ENCODE measurements at regions not wholly inside any gene's neighbourhood (a gene's known extent, or its start where the extent isn't known, plus 50 kb on each side); places are given as distances from the start of the nearest gene placed in this dataset.

GRCh38 chr9:95810133-95810532 is 65.4 kb upstream of the ERCC6L2 start:
- no peak overlapping the region for H3K4me3 Mint-ChIP-seq
- no peak overlapping the region for H3K27ac Mint-ChIP-seq
- 67% methylated on average over 3 of the region's 3 CpGs for WGBS (ENCODE audit: insufficient coverage)
- H3K27me3 ChIP-seq (replicated peaks in 1 of 4; ENCODE audit: control extremely low read depth in 1 of 4, control insufficient read depth in 3 of 4, insufficient read depth in 4 of 4, low read length in 3 of 4), result no peaks in the 10 kb centered on the region
- no peaks in the 10 kb centered on the region for H3K79me2 ChIP-seq (ENCODE audit: control insufficient read depth, insufficient read depth, low read length)
- H3K27me3 Mint-ChIP-seq, result peaks cover 3% of the 10 kb centered on the region
- H3K4me1 Mint-ChIP-seq, result peaks cover 6% of the 10 kb centered on the region
- no peak overlapping the region for H2AFZ ChIP-seq (ENCODE audit: insufficient read depth, low read depth, low read length, poor library complexity, severe bottlenecking)
- no peaks in the 10 kb centered on the region for H3K9me3 Mint-ChIP-seq (ENCODE audit: insufficient read depth)
- no peak overlapping the region for H3K4me2 ChIP-seq (replicated peaks; ENCODE audit: low read depth, low read length, poor library complexity, severe bottlenecking)
- no peak overlapping the region for H3K27ac ChIP-seq (ENCODE audit: low read length in 2 of 2)
- no peaks in the 10 kb centered on the region for H4K20me1 ChIP-seq (ENCODE audit: control insufficient read depth, insufficient read depth, low read length, poor library complexity, severe bottlenecking)
- no peak overlapping the region for H3K9ac ChIP-seq (ENCODE audit: low read length)
- H3K4me3 ChIP-seq (ENCODE audit: control extremely low read depth in 1 of 5, extremely low read depth in 1 of 5, insufficient read depth in 1 of 5, low read depth in 2 of 5, low read length in 4 of 5), result no peak overlapping the region
- TF ChIP-seq EZH2 (IDR thresholded peaks at IDR 0.05; ENCODE audit: borderline replicate concordance, insufficient read depth, low read depth, low read length, poor library complexity, severe bottlenecking), result no peak
- TF ChIP-seq CTCF (IDR thresholded peaks at IDR 0.05), result no peak
- CTCF ChIA-PET, result no interaction called here
- intact Hi-C loops (cut with micrococcal nuclease), result no loop called here
- H3K36me3 ChIP-seq (replicated peaks in 1 of 2; ENCODE audit: control extremely low read depth in 1 of 2, control insufficient read depth in 1 of 2, extremely low read depth in 1 of 2, insufficient read depth in 2 of 2, low read length in 1 of 2), result no peaks in the 10 kb centered on the region
- ATAC-seq (ENCODE audit: low read depth) (no peak), DNase-seq (no peak)
- H3K9me3 ChIP-seq (ENCODE audit: control extremely low read depth in 1 of 3, control insufficient read depth in 2 of 3, insufficient read depth in 1 of 3, low read length in 2 of 3), result no peaks in the 10 kb centered on the region
- H3K4me1 ChIP-seq (ENCODE audit: control insufficient read depth in 2 of 2, insufficient read depth in 2 of 2, low read length in 2 of 2), result no peaks in the 10 kb centered on the region
- POLR2A ChIA-PET, result no interaction called here

GRCh38 chr9:95809686-95810085 is 65.8 kb upstream of the ERCC6L2 start:
- H3K4me2 ChIP-seq (replicated peaks; ENCODE audit: low read depth, low read length, poor library complexity, severe bottlenecking), result no peak overlapping the region
- H3K4me3 ChIP-seq (ENCODE audit: control extremely low read depth in 1 of 5, extremely low read depth in 1 of 5, insufficient read depth in 1 of 5, low read depth in 2 of 5, low read length in 4 of 5), result no peak overlapping the region
- H3K9me3 Mint-ChIP-seq (ENCODE audit: insufficient read depth), result no peaks in the 10 kb centered on the region
- H3K27ac Mint-ChIP-seq, result no peak overlapping the region
- no peak for ATAC-seq (ENCODE audit: low read depth)
- peaks cover 6% of the 10 kb centered on the region for H3K4me1 Mint-ChIP-seq
- H3K27me3 ChIP-seq (replicated peaks in 1 of 4; ENCODE audit: control extremely low read depth in 1 of 4, control insufficient read depth in 3 of 4, insufficient read depth in 4 of 4, low read length in 3 of 4), result no peaks in the 10 kb centered on the region
- no peaks in the 10 kb centered on the region for H3K4me1 ChIP-seq (ENCODE audit: control insufficient read depth in 2 of 2, insufficient read depth in 2 of 2, low read length in 2 of 2)
- H3K36me3 ChIP-seq (replicated peaks in 1 of 2; ENCODE audit: control extremely low read depth in 1 of 2, control insufficient read depth in 1 of 2, extremely low read depth in 1 of 2, insufficient read depth in 2 of 2, low read length in 1 of 2), result no peaks in the 10 kb centered on the region
- no peak overlapping the region for H2AFZ ChIP-seq (ENCODE audit: insufficient read depth, low read depth, low read length, poor library complexity, severe bottlenecking)
- H3K4me3 Mint-ChIP-seq, result no peak overlapping the region
- no peak for TF ChIP-seq CTCF (IDR thresholded peaks at IDR 0.05)
- TF ChIP-seq EZH2 (IDR thresholded peaks at IDR 0.05; ENCODE audit: borderline replicate concordance, insufficient read depth, low read depth, low read length, poor library complexity, severe bottlenecking), result no peak
- H3K9ac ChIP-seq (ENCODE audit: low read length), result no peak overlapping the region
- CTCF ChIA-PET, result no interaction called here
- WGBS (ENCODE audit: insufficient coverage), result 91% methylated on average over 1 of the region's 2 CpGs
- POLR2A ChIA-PET, result no interaction called here
- no peaks in the 10 kb centered on the region for H3K79me2 ChIP-seq (ENCODE audit: control insufficient read depth, insufficient read depth, low read length)
- intact Hi-C loops (cut with micrococcal nuclease), result no loop called here
- H3K9me3 ChIP-seq (ENCODE audit: control extremely low read depth in 1 of 3, control insufficient read depth in 2 of 3, insufficient read depth in 1 of 3, low read length in 2 of 3), result no peaks in the 10 kb centered on the region
- no peaks in the 10 kb centered on the region for H4K20me1 ChIP-seq (ENCODE audit: control insufficient read depth, insufficient read depth, low read length, poor library complexity, severe bottlenecking)
- peaks cover 3% of the 10 kb centered on the region for H3K27me3 Mint-ChIP-seq
- no peak for DNase-seq
- H3K27ac ChIP-seq (ENCODE audit: low read length in 2 of 2), result no peak overlapping the region
